ENCODE measurements at regions not wholly inside any gene's neighbourhood (a gene's known extent, or its start where the extent isn't known, plus 50 kb on each side); places are given as distances from the start of the nearest gene placed in this dataset.

GRCh38 chr16:49022351-49022963 is 259.2 kb downstream of the CBLN1 start:
- peak; percentile 31 for ATAC-seq

- no peak for ATAC-seq
Observed at GRCh38 chr16:49021136-49021535, 260.5 kb downstream of the CBLN1 start.

GRCh38 chr16:49020436-49020835 is 261.2 kb downstream of the CBLN1 start:
- no peak for ATAC-seq

GRCh38 chr16:49019831-49020230 is 261.8 kb downstream of the CBLN1 start:
- ATAC-seq = no peak

GRCh38 chr16:49019081-49019633 is 262.5 kb downstream of the CBLN1 start:
- ATAC-seq = no peak

GRCh38 chr16:49018259-49018931 is 263.2 kb downstream of the CBLN1 start:
- ATAC-seq = no peak

DNA sequence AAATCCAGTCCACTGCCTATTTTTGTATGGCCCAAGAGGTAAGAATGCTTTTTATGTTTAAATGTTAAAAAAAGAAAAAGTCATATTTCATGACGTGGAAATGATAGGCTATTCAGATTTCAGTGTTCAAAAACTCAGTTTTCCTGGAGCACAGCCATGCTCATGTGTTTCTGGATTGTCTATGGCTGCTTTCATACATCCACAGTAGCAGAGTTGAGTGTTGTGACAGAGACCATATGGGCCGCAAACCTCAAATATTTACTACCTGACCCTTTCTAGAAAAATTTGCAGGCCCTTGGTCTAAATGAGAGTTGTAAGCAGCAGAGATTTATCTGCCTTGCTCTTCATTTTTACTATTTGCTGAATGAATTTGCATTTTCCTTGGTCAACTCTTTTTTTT is 264.1 kb downstream of the CBLN1 start:
- no peak for ATAC-seq

GRCh38 chr16:49016461-49016860 is 265.2 kb downstream of the CBLN1 start:
- no peak for ATAC-seq

GRCh38 chr16:49015225-49015592 is 266.4 kb downstream of the CBLN1 start:
- no peak for ATAC-seq

- no peak for ATAC-seq
Observed at GRCh38 chr16:49014277-49015224, 267.1 kb downstream of the CBLN1 start.

DNA sequence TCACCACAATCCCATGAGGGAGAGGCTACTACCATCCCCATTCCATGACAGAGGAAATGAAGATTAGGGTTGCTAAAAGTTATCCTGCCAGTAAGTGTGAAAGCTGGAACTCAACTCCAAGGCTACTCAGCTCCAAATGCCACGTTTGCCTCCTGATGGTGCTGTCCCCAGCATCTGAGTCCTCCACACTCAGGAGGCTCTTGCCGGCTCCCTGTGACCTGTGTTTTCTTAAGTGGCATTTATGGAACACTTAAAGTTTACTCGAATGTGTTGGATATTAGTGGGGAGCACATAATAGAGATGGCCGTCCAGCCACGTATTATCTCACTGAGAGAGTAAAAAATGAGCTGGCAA is 267.9 kb downstream of the CBLN1 start:
- ATAC-seq = no peak

DNA sequence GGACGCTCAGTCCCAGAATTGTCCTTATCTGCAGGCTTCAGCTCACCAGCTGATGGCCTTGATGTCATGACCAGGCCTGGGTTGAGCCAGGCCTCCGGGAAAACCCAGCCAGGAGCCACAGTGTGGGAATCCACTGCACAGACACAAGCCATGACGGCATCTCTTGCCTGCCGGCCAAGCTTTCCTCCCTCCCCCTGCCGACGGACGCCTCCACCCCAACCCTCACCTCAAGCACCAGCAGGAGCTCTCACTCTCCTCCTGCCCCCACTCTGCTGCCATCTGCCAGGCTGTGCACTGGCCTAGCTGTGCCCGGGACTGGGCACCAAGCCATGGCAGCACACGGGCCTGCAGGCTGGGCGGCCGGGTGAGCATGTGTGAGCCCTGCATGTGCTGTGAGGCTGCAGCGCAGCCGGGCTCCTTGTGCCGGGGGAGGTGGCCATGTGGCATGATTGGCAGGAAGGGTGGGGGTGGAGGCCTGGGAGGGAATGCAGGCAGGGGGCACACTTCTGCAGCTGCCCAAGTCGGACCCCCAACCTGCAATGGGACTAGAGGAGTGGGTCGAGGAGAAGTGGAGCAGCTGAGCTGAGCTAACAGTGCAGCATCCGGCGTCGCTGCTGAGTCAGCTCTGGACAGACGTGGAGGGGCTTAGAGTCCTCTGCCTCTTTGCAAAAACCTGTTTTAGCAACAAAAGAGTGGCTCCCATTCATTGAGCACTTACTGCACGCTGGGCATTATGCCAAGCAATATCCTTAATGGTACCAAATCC is 268.5 kb downstream of the CBLN1 start:
- ATAC-seq = no peak

- ATAC-seq = no peak
Observed at GRCh38 chr16:49011901-49012300, 269.7 kb downstream of the CBLN1 start.

- ATAC-seq = no peak
Observed at GRCh38 chr16:49010879-49011278, 270.8 kb downstream of the CBLN1 start.

DNA sequence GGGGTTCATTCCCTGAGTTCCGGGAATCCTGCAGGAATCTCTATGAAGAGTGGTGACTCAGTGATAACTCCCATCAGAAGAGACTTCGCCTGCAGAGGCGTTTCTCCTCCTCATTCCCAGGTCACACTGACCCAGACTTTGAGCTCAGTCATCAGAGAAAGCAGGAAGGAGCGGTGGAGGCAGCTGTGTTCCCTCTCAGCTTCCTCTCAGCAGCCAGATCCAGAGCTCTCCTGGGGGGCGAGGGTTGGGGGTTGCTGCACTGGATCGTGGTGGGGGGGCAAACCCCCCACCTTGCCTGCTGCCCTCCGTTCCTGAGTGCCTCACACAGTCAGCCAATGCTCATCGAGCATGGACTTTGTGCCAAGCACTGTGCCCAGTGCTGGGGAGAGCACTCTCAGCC is 271.2 kb downstream of the CBLN1 start:
- no peak for ATAC-seq

DNA sequence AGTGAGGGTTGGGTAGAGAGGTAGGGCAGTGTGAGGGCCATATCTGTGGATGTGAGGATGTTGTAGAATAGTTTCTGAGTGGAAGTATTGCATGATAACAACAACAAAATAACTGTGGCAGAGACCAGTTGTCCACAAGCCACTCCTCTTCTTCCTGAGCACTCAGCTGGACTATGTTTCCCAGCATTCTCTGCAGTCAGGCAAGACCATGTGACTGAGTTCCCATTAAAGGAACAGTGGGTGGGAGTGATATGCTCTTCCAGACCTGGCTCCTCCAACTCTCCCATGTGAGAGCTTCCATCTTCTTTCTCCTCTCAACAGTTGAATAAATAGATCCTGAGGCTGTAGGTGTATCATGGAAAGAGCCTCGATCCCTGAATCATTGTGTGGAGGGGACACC is 272.4 kb downstream of the CBLN1 start:
- ATAC-seq = no peak

DNA sequence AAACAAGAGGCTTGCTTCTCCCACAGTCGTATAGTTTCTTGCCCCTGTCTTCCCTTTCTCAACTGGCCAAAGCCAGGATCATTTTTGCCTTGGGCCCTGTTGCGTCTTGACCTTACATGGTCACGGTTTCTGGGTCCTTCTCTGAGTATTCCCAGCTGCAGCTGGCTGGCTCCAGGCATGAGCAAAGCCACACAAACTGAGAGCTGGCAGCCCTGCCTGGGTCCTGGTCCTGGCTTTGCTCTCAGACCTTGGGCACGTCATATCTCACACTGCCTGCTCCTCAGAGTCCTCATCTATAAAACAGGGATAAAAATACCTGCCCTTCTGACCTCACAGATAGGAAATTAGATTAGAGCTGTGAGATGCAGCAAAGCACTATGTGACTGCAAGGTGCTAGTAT is 277.6 kb downstream of the CBLN1 start:
- no peak for ATAC-seq

DNA sequence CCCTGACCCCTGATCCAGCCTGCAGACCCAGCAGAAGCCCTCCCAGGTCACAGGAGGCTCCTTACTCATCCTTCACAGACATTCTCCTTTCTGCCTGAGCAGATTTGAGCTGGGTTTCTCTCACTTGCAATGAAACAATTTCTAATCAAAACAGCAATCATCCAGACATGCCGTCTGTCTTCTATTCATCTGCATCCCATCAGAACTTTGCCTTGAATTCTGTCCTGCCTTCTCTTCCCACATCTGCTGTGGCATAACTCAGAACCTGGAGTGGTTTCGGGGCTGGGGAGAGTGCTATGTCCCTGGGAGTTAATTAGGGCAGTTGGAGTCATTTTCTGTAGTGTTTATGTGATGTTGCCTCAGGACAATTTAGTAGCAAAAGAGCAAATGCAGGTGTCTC is 278.6 kb downstream of the CBLN1 start:
- ATAC-seq = no peak

GRCh38 chr16:49000594-49000993 is 281.0 kb downstream of the CBLN1 start:
- no peak for ATAC-seq

- no peak for ATAC-seq
Observed at GRCh38 chr16:48999508-48999907, 282.1 kb downstream of the CBLN1 start.

GRCh38 chr16:48999044-48999443 is 282.6 kb downstream of the CBLN1 start:
- no peak for ATAC-seq

DNA sequence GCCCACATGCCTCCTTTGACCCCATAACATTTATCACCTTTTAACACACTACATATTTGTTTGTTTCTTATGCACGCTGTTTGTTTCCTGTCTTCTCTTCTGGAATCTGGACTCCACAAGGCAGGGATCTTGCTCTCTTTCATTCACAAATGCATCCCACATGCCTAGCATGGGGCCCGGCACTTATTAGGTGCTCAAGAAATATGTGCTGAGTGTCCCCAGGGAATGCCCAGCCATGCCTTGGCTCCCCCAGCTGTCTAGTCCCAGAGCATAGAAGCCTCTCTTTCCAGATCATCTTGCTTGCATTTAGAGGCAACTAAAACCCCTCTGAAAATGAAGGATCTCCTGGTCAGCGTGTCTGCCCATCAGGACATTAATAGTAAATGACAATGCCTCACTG is 283.7 kb downstream of the CBLN1 start:
- no peak for ATAC-seq
